Head of caudate nucleus (tissue), 42 donors: ENCODE measurements at regions not wholly inside any gene's neighbourhood (a gene's known extent, or its start where the extent isn't known, plus 50 kb on each side); places are given as distances from the start of the nearest gene placed in this dataset.

Source experiments
- DNase-seq, 42 donors: peaks; one replicate each; pipeline versions ENCODE4 v3.0.0 to v3.0.0-alpha.2; 2020 to 2021; ENCODE audit warnings: mixed read lengths in 7 of 42
- intact Hi-C: fragments of 100-400 bp; cut with DNase I; formaldehyde crosslinking; loops from one replicate; pipeline ENCODE4 v1.15.0; 2022

DNA sequence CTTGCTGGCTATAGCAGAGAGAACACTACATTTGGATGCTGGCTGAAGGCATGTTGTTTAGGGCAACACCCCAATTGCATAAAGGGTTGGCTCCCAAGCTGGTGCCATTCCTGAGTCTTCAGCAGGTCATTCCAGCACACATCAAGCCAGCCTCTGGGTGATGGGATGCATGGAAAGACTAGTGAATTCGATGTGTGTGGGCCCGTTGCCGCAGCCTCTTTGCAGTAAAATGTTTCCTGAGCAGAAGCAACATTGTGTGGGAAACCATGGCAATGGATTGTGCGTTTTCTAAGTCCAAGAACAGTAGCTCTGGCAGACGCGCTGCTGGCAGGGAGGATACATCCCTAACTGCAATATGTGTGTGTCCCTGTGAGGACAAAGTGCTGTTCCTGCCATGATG, 142.4 kb upstream of the SLC24A3 start:
- intact Hi-C loops: no loop called here
- no peak for DNase-seq

DNA sequence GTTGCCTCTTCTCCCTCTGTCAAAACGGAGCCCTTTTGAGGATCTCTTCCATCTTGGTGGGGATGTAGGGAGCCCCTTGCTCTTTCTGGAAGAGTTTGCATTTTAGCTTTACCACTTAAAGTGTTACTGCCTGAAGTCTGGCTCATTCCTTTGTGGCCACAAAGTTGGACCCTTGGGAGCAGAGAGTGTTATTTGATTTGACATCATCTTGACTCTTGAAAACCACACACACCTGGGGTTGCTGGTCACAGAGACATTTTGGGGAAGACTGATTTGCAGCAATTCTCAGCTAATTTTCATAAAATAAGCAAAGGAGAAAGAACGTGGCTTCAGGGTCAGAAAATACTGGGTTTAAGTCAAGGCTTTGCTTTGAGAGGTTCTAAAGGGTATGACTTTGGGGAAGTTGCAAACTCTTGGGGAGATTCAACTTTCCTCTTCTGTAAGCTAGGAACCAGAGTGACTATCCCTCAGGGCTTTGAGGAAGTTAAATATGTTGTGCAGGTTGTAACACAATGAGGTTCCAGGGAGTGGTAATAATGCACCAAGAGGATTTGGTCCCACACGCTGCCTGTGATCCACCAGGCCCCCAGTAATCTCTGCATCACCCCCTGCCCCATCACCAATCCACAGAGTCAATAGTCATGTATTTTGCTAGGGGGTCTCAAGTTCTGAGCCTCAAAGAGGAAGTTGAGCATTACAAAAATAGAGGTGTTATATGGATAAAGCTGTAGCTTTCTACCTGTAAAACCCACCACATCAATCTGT, 141.6 kb upstream of the SLC24A3 start:
- DNase-seq: peak in 1 of 42 donors; percentile 14

DNA sequence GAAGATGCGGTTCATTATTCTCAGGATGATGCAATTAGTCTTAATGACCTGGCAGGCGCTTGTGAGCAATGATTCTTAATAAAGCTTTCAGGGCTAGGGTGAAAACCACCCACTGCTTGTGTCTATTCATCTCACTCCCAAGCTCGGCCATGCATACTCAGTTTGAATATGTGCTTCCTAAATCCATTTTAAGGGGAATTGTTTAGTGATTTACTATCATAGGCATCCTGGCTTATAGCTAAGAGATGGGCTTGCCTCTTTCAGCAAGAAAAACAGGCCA, 141.1 kb upstream of the SLC24A3 start:
- intact Hi-C loops: no loop called here
- peak in 1 of 42 donors; percentile 12 for DNase-seq

More for the DNA sequence above, 141.6 kb upstream of the SLC24A3 start:
- intact Hi-C loops: no loop called here

DNA sequence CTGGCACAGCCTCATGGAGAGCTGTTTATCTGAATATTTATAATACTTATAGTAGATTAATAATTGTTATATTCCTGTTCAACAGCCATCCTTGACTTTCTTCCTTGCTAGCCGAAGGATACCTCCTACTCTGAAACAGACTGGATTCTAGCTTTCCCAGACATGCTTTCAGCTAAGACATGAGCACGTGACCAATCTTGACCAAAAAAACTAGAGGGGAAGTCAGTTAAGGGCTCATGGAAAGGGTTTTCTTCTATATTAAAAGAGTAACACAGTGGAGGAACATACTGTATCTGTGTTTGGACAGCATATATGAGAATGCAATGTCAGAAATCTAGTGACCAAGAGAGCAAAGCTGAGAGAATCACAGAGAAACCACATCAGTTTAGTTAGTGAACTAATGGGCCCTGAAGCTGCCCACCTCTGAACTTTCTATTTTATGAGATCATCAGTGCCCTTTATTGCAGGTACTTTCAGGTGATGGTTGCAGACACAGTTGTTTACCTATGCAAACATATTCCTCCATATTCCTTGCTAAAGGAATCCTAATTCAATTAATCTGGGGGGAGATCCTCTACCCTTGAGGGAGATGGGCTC, 140.4 kb upstream of the SLC24A3 start:
- intact Hi-C loops: no loop called here
- DNase-seq: no peak

DNA sequence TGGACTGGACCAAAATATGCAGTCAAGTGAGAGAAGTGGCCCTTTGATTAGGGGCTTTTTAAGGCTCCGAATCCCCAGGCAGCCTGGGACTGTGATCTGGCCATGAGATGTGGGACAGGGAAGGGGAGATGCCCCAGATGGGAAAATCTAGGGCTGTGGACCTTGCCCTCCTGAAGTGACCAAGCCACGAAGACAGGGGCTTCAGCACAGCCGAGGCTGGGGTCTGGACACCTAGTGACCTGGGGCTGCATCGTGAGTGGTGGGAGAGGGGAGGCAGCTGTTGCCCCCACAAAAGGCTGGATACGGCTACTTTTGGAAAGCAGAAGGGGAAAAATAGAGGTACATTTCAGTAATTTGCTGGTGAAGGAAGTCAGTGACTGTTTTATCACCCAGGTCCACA, 139.5 kb upstream of the SLC24A3 start:
- DNase-seq: no peak
- intact Hi-C loops: no loop called here

DNA sequence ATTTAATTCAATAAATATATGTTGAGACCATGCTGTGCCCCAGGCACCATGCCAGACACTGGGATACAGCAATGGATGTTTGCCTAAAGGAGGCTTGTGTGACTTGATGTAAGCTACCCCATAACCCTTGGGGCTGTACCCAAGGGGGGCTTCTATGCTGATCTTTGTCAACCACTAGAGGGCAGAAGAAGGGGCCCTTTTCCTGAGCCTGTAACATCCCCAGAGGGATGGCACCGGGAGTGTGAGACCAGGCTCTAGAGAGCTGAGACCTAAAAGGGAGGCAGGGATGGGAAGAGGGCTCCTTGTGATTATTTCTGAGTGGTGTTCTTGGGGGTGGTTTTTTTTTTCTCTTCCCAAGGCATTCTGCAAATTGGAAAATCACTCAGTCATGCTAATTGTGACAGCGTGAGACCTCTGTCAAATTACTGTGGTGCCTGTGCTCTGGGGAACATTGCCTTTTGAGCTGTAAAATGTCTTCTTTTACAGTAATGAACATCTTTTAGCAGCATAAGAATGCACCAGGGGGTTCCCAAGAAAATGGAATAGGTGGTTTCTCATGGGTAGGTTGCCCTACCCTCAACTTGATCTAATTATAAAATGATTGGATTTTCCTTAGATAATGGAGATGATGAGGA, 138.7 kb upstream of the SLC24A3 start:
- DNase-seq: peak in 3 of 42 donors; percentile 5 to 35 (median 6)
- intact Hi-C loops: no loop called here

DNA sequence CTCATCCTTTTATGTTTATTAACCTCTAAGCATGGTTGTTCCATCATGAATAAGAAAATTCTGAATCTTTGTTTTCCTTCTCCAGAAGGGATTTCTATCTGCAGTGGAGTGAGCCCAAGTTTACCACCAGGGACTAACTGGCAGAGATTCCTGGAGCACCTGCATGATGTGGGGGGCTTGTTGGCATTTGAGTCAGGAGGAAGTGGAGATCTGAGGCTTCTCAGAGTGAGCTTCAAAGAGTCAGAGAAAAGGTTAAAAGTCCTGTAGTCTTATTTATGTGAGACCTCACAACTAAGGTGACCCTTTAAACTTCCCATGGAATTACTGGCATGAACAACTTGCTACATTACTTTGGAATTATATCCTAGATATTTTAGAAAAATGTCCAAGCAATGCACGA, 138.1 kb upstream of the SLC24A3 start:
- intact Hi-C loops: no loop called here
- no peak for DNase-seq

DNA sequence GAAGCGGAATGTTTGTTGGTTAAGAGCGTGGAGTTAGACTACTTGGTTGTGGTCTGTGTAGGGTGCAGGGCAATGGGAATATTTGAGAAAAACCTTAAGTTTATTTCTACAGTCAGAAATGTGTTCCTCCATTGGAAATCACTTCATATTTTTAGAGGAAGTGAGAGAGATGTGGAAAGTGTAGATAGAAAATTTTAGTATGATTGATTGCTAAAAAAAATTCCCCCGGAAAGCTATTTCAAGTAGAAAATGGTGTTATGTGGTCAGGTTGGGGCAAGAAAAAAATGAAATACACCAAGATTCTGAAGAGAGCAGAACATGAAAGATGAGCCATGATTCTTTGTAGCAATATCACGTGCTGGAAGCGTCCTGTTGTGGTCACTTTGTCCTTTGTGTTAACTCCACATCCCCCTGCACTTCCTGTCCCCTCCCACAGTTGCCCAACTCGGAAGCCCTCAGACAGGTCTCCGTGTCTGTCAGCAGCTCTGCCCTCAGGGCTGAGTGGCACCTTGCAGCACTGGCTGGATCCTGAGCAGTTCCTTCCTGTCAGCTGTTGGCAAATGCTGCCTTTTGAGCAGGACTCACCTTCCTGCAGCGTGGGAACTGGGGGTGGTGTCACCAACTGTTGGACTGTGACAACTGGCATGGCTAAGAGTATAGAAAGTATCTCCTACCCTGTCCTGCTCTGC, 137.5 kb upstream of the SLC24A3 start:
- DNase-seq: peak in 1 of 42 donors; percentile 20
- intact Hi-C loops: no loop called here

DNA sequence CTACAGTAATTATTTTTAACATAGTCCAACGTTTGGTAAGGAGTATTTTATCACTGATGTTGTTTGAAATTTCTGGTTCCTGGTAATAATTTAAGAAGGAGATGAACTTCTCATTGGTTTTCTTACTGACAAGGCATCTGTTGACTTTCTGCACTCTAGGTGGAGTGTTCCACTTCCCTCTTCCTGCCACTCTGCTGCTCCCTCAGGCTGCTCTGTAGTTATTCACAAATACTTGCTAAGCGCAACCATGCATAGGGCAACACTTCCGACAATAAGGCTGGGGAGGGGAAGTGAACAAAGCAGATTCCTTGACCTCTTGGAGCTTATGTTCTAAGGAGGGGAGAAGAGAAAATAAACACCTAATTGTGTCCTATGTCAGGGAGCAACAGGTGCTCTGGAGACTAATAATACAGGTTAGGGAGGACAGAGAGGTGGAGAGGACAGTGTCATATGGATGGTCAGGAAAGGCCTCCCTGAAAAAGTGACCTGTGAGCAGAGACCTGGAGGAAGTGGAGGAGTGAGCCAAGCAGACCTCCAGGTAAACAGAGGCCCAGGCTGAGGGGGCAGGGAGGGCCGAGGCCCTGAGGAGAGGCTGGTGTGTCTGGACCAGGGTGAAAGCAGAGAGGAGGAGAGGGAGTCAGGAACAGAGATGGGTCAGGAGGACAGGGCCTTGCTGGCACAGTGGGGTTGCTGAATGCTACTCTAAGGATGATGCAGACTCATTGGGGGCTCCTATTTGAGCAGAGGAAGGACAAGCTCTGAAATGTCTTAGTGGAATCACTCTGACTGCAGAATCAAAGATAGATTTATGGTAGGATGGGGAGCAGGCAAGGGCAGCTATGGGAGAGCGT, 134.8 kb upstream of the SLC24A3 start:
- intact Hi-C loops: no loop called here
- DNase-seq: peak in 1 of 42 donors; percentile 14

DNA sequence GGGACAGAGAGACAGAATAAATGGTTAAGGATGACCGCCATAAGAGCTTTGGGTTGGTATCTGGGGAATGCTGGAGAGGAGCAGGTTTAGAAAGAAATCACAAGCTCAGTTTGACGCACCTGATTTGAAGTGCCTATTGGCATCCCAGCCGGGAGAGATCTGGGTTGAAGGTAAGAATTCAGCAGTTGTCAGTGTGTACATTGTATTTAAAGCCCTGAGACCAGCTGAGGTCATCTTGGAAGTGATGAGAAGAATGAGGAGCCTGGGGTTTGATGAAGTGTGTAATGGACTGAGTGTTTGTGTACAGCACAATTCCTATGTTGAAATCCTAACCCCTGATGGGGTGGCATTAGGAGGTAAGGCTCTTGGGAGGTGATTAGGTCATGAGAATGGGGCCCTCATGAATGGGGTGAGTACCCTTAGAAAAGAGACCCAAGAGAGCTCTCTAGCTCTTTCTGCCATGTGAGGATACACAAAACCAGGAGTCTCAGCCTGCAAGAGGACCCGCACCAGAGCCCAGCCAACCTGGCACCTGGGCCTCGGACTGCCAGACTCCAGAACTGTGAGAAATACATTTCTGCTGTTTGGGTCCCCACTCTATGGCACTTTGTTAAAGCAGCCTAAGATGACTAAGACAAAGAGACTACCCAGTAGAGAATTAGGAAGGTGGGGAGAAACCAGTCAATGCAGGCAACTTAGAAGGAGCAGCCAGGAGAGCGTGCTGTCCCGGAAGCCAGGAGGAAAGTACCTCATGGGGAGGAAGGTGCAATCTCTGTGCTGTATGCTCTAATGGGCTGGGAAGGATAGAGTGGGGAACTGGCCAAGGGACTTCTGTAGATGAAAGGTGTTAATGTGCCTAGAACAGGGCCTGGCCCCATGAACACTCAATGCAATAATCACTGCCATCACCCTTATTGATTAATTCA, 133.7 kb upstream of the SLC24A3 start:
- DNase-seq: peak in 1 of 42 donors; percentile 27
- intact Hi-C loops: no loop called here

DNA sequence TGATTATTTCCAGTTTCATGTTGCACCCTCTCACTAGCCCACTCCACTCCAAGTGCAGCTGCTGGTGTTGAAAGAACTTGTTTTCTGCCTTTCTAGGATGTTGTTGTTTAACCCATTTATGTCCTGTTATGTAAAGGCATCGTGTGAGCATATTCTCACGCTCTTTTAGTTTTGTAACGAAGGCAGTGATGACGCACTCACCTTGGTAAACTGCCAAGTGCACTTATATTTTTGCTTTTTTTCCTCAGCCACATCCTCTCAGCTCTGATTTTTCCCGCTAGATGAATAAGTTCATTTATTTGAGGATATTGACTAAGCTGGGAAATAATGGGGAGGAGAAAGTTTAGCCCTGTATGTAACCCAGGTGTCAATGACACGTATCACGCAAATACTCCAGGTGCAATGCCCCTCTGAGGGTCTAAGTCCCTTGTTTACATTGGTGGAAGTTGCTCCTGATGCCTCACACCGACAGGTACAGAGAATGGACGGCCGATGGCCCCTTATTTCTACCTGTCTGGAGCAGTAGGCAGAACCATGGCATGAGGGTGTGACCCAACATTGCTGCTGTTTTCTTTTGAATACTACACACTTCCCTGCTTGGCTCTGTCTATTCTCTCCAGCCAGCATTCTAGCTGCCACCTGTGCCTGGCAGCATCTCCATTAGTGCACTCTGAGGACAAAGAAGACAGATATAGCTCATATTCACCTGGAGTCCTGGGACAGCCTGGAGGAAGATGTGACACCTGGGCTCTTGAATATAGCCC, 132.7 kb upstream of the SLC24A3 start:
- peak in 1 of 42 donors; percentile 31 for DNase-seq
- intact Hi-C loops: no loop called here

DNA sequence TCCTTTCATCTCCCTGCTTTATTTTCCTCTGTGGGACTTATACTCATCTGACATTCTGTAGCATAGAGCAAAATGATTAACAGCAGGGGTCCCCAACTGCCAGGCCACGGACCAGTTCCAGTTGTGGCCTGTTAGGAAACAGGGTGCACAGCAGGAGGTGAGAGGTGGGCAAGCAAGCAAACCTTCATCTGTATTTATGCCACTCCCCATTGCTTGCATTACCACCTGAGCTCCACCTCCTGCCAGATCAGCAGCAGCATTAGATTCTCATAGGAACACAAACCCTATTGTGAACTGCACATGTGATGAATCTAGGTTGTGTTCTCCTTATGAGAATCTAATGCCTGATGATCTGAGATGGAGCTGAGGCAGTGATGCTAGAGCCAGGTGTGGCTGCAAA, 130.5 kb upstream of the SLC24A3 start:
- intact Hi-C loops: no loop called here
- DNase-seq: no peak

DNA sequence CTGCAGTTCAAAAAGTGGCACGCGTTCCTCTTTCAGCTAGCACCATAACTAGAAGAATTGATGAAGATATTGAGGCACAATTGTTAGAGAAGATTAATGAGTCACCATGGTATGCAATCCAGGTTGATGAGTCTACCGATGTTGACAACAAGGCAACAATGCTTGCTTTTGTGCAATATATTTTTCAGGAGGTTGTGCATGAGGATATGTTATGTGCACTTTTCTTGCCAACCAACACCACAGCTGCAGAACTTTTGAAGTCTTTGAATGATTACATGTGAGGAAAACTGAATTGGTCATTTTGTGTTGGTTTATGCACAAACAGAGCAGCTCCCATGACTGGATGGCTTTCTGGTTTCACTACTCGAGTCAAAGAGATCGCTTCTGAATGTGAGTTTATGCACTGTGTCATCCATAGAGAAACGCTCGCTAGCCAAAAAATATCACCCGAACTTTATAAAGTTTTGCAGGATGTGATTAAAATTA, 129.3 kb upstream of the SLC24A3 start:
- intact Hi-C loops: no loop called here
- DNase-seq: no peak

DNA sequence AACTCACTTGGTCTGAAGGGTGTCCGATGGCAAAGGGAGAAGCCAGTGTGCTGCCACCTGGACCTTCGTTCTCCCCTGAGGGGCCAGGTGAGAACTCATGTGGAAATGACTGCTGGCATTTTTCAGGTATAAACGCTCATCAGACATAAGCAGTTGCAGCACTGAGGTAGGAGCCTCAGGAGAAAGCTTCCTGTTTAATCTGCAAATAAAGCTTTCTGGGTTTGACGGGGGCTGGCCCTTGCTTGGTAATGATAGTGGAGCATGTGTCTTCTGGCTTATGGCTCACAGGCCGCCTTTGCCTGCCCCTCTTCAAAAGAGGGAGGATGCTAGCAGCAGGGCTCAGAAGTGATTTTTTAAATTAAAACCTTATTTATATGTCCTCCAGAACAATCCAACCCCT, 122.1 kb upstream of the SLC24A3 start:
- intact Hi-C loops: no loop called here
- DNase-seq: no peak

DNA sequence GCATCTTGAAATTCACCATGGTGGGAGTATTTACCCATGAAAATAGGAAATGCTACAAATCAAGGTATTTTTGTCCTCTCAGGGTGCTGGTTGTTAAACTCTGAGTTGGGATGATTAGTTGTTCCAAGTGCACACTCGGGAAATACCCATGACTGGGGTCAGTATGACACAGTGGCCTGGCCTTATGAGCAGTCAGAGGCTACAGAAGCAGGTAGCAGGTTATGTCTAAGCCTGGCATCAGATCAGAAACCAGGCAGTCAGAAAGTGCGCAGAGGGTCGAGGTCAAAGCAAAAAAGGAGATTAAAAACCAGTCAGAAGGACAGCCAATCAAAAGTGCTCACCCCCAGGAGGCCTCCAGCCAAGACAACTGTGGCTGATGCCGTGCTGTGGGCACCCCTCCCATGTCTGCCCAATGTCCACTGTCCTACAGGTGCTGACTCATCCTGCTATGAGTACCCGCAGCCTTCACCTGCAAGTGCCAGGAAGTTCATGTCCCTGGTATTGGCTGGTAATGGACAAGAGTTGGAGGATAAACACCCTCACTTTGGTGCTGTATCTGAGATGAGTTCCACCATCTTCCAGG, 117.4 kb upstream of the SLC24A3 start:
- DNase-seq: no peak
- intact Hi-C loops: no loop called here

DNA sequence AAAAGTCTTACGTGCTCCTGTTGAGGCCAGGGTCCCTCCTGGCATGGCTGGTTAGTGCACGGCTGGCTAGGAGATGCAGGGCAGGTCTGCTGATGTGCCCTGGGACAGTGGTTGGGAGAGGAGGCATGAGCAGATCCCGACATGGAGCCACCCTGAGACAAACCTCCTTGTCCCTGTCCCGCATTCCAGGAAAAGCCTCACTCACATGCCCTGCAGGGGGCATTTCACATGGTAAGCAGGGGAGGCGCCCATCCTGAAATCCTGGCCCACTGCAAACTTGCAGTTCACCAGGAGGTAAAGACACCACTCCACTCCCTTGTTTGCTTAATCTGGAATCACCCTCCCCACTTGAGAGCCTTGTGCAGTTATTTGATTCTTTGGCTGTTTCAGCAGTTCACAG, 116.7 kb upstream of the SLC24A3 start:
- DNase-seq: no peak
- intact Hi-C loops: no loop called here

DNA sequence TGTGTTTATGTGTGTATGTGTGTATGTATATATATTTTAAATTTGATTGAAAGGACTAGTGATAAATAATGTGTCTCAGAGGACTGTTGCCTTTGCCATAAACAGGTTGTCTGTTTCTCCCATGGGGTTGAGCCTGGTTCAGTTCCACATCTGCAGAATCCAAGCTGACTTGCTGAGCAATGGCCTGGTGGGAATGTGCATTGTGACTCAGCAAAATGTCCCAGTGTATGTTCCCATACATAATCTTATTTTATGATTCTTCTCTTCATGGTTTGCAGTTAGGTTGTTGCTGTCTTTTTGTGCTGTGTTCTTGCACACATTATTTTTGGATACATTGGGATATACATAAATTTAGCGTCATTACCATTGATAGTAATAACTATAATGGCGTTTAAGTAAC, 115.6 kb upstream of the SLC24A3 start:
- DNase-seq: no peak
- intact Hi-C loops: no loop called here
